Endothelial cell of umbilical vein (primary cell): ENCODE measurements at regions not wholly inside any gene's neighbourhood (a gene's known extent, or its start where the extent isn't known, plus 50 kb on each side); places are given as distances from the start of the nearest gene placed in this dataset.

Source experiments
- BruUV-seq: library from RNA; stranded (reverse); fragments of 400-500 nt; replicated peaks from 2 replicates; lab custom pipeline; 2021; lab: Mats Ljungman, UMichigan
- CTCF ChIA-PET: fragments of 300-600, 350-600 bp; sonication (Branson Sonifier 250); formaldehyde crosslinking; loops from one replicate; lab custom pipeline; 2021; ENCODE audit warnings: antibody characterized with exemption, inconsistent platforms; lab: Charles Lee
- POLR2A ChIA-PET: fragments of 300-600, 350-600 bp; sonication (Branson Sonifier 250); formaldehyde crosslinking; loops from one replicate; lab custom pipeline; 2021; ENCODE audit warnings: antibody characterized with exemption, inconsistent platforms; lab: Charles Lee
- DNase-seq: peaks from one replicate; pipeline ENCODE4 v3.0.0-alpha.2; 2011; ENCODE audit warnings: low read depth, low spot score
- FAIRE-seq: peaks from 2 replicates; lab custom pipeline; 2011; peaks lifted over from hg19 to GRCh38; lab: Jason Lieb, UNC
- H2AFZ ChIP-seq: 2 replicates; pipeline ENCODE4 v1.6.0; 2012; ENCODE audit warnings: low read depth, low read length, control low read depth, inconsistent platforms
- H3K27ac ChIP-seq: 2 replicates; pipeline ENCODE4 v1.5.1; 2011; ENCODE audit warnings: low read depth, mild to moderate bottlenecking, control low read depth, low read length, moderate library complexity; ENCODE audit not compliant: insufficient read depth
- H3K27me3 ChIP-seq, 2 experiments: 2 replicates each; pipeline versions ENCODE4 v1.6.0 to v1.6.1; 2011; ENCODE audit warnings: low read length in 2 of 2, mixed read lengths in 1 of 2; ENCODE audit not compliant: control insufficient read depth in 2 of 2, insufficient read depth in 2 of 2
- H3K36me3 ChIP-seq, 2 experiments: 2 replicates in 1 of 2; 3 replicates in 1 of 2; pipeline ENCODE4 v1.5.1; 2011; ENCODE audit warnings: low read length in 2 of 2, mild to moderate bottlenecking in 1 of 2, moderate library complexity in 1 of 2; ENCODE audit not compliant: control insufficient read depth in 2 of 2, insufficient read depth in 2 of 2; ENCODE audit errors: extremely low read depth in 1 of 2
- H3K4me1 ChIP-seq: 3 replicates; pipeline ENCODE4 v1.5.1; 2011; ENCODE audit warnings: mild to moderate bottlenecking, low read length; ENCODE audit not compliant: control insufficient read depth, insufficient read depth; ENCODE audit errors: extremely low read depth
- H3K4me2 ChIP-seq: 2 replicates; pipeline ENCODE4 v1.6.1; 2011; ENCODE audit warnings: low read length, control low read depth, mixed read lengths; ENCODE audit not compliant: insufficient read depth
- H3K4me3 ChIP-seq, 3 experiments: fragments of 200-600 bp in 1 of 3; sonication (generic), shearing (Covaris generic) in 1 of 3; replicated peaks in 1 of 3; 2 replicates each; pipeline ENCODE4 v1.5.1; 2011 to 2016; ENCODE audit warnings: control low read depth in 3 of 3, low read length in 3 of 3, mild to moderate bottlenecking in 2 of 3, inconsistent platforms in 1 of 3, low read depth in 1 of 3, moderate library complexity in 1 of 3; ENCODE audit not compliant: insufficient read depth in 1 of 3
- H3K79me2 ChIP-seq: 2 replicates; pipeline ENCODE4 v1.6.0; 2012; ENCODE audit warnings: low read length, inconsistent platforms; ENCODE audit not compliant: control insufficient read depth, insufficient read depth
- H3K9ac ChIP-seq: replicated peaks from 2 replicates; pipeline ENCODE3; 2011; ENCODE audit warnings: low read length, control low read depth; ENCODE audit not compliant: insufficient read depth; ENCODE audit errors: extremely low read depth
- H3K9me1 ChIP-seq: replicated peaks from 3 replicates; pipeline ENCODE4 v1.6.0; 2011; ENCODE audit warnings: mild to moderate bottlenecking, low read length; ENCODE audit not compliant: control insufficient read depth, insufficient read depth; ENCODE audit errors: extremely low read depth
- H3K9me3 ChIP-seq: replicated peaks from 2 replicates; pipeline ENCODE4 v1.5.1; 2012; ENCODE audit warnings: low read length, inconsistent platforms; ENCODE audit not compliant: control insufficient read depth, insufficient read depth
- H4K20me1 ChIP-seq: replicated peaks from 2 replicates; pipeline ENCODE3; 2011; ENCODE audit warnings: mild to moderate bottlenecking, low read length; ENCODE audit not compliant: control insufficient read depth, insufficient read depth; ENCODE audit errors: extremely low read depth
- EZH2 ChIP-seq: IDR thresholded peaks from 2 replicates; pipeline ENCODE4 v1.6.1; 2012; ENCODE audit warnings: borderline replicate concordance, low read depth, mild to moderate bottlenecking, moderate library complexity, low read length, inconsistent platforms; ENCODE audit not compliant: severe bottlenecking
- FOS ChIP-seq: IDR thresholded peaks from 2 replicates; pipeline ENCODE4 v1.6.1; 2011; ENCODE audit warnings: mild to moderate bottlenecking, low read length, moderate library complexity, borderline replicate concordance; ENCODE audit not compliant: insufficient read depth
- GATA2 ChIP-seq: IDR thresholded peaks from 2 replicates; pipeline ENCODE4 v1.7.0; 2011; ENCODE audit warnings: low read depth, mild to moderate bottlenecking, moderate library complexity, mixed read lengths, low read length; ENCODE audit not compliant: insufficient read length, insufficient read depth
- JUN ChIP-seq: IDR thresholded peaks from 2 replicates; pipeline ENCODE4 v1.6.1; 2011; ENCODE audit warnings: borderline replicate concordance, low read depth; ENCODE audit not compliant: insufficient read length, insufficient read depth
- MYC ChIP-seq: IDR thresholded peaks from one replicate; pipeline ENCODE4 v1.6.1; 2011; ENCODE audit warnings: mild to moderate bottlenecking, low read depth, low read length
- POLR2A ChIP-seq: IDR thresholded peaks from 2 replicates; pipeline ENCODE4 v1.6.1; 2012; ENCODE audit warnings: low read depth, mild to moderate bottlenecking, control low read depth, low read length
- POLR2AphosphoS5 ChIP-seq: IDR thresholded peaks from 2 replicates; pipeline ENCODE4 v1.6.1; 2012; ENCODE audit warnings: low read depth, mild to moderate bottlenecking, control low read depth, low read length, moderate library complexity; ENCODE audit not compliant: insufficient read depth
- dilution Hi-C: fragments of 300-500 bp; cut with MboI; formaldehyde crosslinking; loops from one replicate; pipeline ENCODE4 v1.15.0; 2019; ENCODE audit warnings: low sequenced_read_pairs; ENCODE audit not compliant: extremely low pct_ligation_motif_present
- intact Hi-C: fragments of 100-400 bp; cut with micrococcal nuclease; formaldehyde crosslinking; loops from one replicate; pipeline ENCODE4 v1.10.0; 2022
- TF ChIP-seq, protein P1 (sequence below): IDR thresholded peaks from 2 replicates; pipeline ENCODE4 v1.6.1; 2011; ENCODE audit not compliant: insufficient read depth, insufficient read length
- TF ChIP-seq, protein P2 (sequence below), 2 donors: IDR thresholded peaks; 1 replicate in 1 of 2; 2 replicates in 1 of 2; pipeline ENCODE4 v1.5.1; 2011; ENCODE audit warnings: low read length in 2 of 2, mild to moderate bottlenecking in 2 of 2, moderate library complexity in 2 of 2, control low read depth in 1 of 2, inconsistent platforms in 1 of 2, low read depth in 1 of 2; ENCODE audit not compliant: insufficient read depth in 1 of 2; ENCODE audit errors: extremely low read depth in 1 of 2

DNA sequence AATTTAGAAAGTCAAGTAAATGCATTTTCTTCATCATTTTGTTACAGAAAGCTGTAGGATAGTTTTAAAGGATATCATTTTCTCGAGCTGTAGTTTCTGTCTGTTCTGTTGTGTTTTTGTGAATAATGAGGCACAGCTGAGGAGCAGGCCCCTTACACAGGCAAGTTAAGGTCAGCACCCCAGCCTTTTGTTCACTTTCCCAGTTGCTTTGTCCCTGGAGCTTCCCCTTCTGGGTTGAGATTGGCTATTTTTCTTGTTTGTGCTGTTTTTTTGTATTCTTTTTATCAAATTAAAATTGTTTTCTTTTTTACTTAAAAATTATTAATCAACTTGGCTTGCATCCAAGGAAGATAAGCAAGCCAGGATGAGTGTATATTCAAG, 213.8 kb upstream of the ACTBL2 start:
- no peak overlapping the region for H3K9ac ChIP-seq
- no peak overlapping the region for H3K4me2 ChIP-seq
- H3K4me3 ChIP-seq, result no peak overlapping the region
- TF ChIP-seq POLR2A (no peak), GATA2 (no peak), POLR2AphosphoS5 (no peak), FOS (no peak), EZH2 (no peak), MYC (no peak), JUN (no peak)
- TF ChIP-seq, protein P1, sequence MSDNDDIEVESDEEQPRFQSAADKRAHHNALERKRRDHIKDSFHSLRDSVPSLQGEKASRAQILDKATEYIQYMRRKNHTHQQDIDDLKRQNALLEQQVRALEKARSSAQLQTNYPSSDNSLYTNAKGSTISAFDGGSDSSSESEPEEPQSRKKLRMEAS, result no peak
- TF ChIP-seq, protein P2, sequence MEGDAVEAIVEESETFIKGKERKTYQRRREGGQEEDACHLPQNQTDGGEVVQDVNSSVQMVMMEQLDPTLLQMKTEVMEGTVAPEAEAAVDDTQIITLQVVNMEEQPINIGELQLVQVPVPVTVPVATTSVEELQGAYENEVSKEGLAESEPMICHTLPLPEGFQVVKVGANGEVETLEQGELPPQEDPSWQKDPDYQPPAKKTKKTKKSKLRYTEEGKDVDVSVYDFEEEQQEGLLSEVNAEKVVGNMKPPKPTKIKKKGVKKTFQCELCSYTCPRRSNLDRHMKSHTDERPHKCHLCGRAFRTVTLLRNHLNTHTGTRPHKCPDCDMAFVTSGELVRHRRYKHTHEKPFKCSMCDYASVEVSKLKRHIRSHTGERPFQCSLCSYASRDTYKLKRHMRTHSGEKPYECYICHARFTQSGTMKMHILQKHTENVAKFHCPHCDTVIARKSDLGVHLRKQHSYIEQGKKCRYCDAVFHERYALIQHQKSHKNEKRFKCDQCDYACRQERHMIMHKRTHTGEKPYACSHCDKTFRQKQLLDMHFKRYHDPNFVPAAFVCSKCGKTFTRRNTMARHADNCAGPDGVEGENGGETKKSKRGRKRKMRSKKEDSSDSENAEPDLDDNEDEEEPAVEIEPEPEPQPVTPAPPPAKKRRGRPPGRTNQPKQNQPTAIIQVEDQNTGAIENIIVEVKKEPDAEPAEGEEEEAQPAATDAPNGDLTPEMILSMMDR (IDR thresholded peaks at IDR 0.05; ENCODE audit: extremely low read depth in 1 of 2, insufficient read depth in 1 of 2, low read depth in 1 of 2, low read length in 2 of 2), result no peak
- H3K9me3 ChIP-seq, result no peaks in the 10 kb centered on the region
- no peaks in the 10 kb centered on the region for H3K27me3 ChIP-seq
- ChIA-PET CTCF (interaction anchor here (0.9 to 1.3 kb wide), 2 partner anchors 46 to 82 kb away, joined by 3 to 6 read pairs; no protein-coding TSS in a partner anchor), POLR2A (no interaction called here)
- no peak overlapping the region for H3K27ac ChIP-seq
- no peaks in the 10 kb centered on the region for H3K9me1 ChIP-seq
- H2AFZ ChIP-seq, result no peak overlapping the region
- DNase-seq, result peak; percentile 24
- no TSS peak for BruUV-seq
- H3K36me3 ChIP-seq, result no peaks in the 10 kb centered on the region
- no peak for FAIRE-seq
- intact Hi-C loops, result loop anchor here (5.0 kb wide), 1 partner anchor 259 kb away; no protein-coding TSS in a partner anchor
- dilution Hi-C loops, result no loop called here
- no peaks in the 10 kb centered on the region for H3K79me2 ChIP-seq
- H3K4me1 ChIP-seq, result peaks cover 43% of the 10 kb centered on the region
- H4K20me1 ChIP-seq, result no peaks in the 10 kb centered on the region
